ENCODE measurements at regions not wholly inside any gene's neighbourhood (a gene's known extent, or its start where the extent isn't known, plus 50 kb on each side); places are given as distances from the start of the nearest gene placed in this dataset.
A peak's percentile ranks its signal among the peaks of the same experiment; 100 is the strongest.
"Not testable (repeated sequence)": the region's sequence is repeated elsewhere in the genome, so short reads cannot be mapped to it uniquely, and the experiment has no call there.

- no peak for TF ChIP-seq CTCF (IDR thresholded peaks at IDR 0.05; ENCODE audit: low read depth, low read length)
- peak in 1 of 2 donors; percentile 54 for DNase-seq (ENCODE audit: low read depth in 2 of 2)
- H3K4me3 ChIP-seq (replicated peaks in 1 of 2; ENCODE audit: low read depth in 2 of 2, low read length in 2 of 2): no peak overlapping the region
Measured at GRCh38 chr1:218933513-218933912, 240.2 kb upstream of the LYPLAL1 start.

GRCh38 chr1:218935408-218935807, 238.3 kb upstream of the LYPLAL1 start:
- not testable (repeated sequence) for DNase-seq (ENCODE audit: low read depth in 2 of 2)

GRCh38 chr1:218938259-218938658, 235.4 kb upstream of the LYPLAL1 start:
- no peak overlapping the region for H3K4me3 ChIP-seq (replicated peaks in 1 of 2; ENCODE audit: low read depth in 2 of 2, low read length in 2 of 2)
- peak; percentile 18 to 22 for DNase-seq (ENCODE audit: low read depth in 2 of 2)
- TF ChIP-seq CTCF (IDR thresholded peaks at IDR 0.05; ENCODE audit: low read depth, low read length): no peak

More at GRCh38 chr1:218935408-218935807, 238.3 kb upstream of the LYPLAL1 start:
- not testable (repeated sequence) for H3K4me3 ChIP-seq (replicated peaks in 1 of 2; ENCODE audit: low read depth in 2 of 2, low read length in 2 of 2)

GRCh38 chr1:218939095-218939494, 234.6 kb upstream of the LYPLAL1 start:
- TF ChIP-seq CTCF (IDR thresholded peaks at IDR 0.05; ENCODE audit: low read depth, low read length): no peak
- H3K4me3 ChIP-seq (replicated peaks in 1 of 2; ENCODE audit: low read depth in 2 of 2, low read length in 2 of 2): no peak overlapping the region
- peak in 1 of 2 donors; percentile 33 for DNase-seq (ENCODE audit: low read depth in 2 of 2)

- TF ChIP-seq CTCF (IDR thresholded peaks at IDR 0.05; ENCODE audit: low read depth, low read length): no peak
- peak; percentile 39 to 75 for DNase-seq (ENCODE audit: low read depth in 2 of 2)
- no peak overlapping the region for H3K4me3 ChIP-seq (replicated peaks in 1 of 2; ENCODE audit: low read depth in 2 of 2, low read length in 2 of 2)
Measured at GRCh38 chr1:218942431-218942830, 231.2 kb upstream of the LYPLAL1 start.

GRCh38 chr1:218943371-218943770, 230.3 kb upstream of the LYPLAL1 start:
- TF ChIP-seq CTCF (IDR thresholded peaks at IDR 0.05; ENCODE audit: low read depth, low read length): no peak
- H3K4me3 ChIP-seq (replicated peaks in 1 of 2; ENCODE audit: low read depth in 2 of 2, low read length in 2 of 2): no peak overlapping the region
- no peak for DNase-seq (ENCODE audit: low read depth in 2 of 2)

GRCh38 chr1:218945050-218945449, 228.6 kb upstream of the LYPLAL1 start:
- no peak for TF ChIP-seq CTCF (IDR thresholded peaks at IDR 0.05; ENCODE audit: low read depth, low read length)
- DNase-seq (ENCODE audit: low read depth in 2 of 2): peak; percentile 63 to 85
- H3K4me3 ChIP-seq (replicated peaks in 1 of 2; ENCODE audit: low read depth in 2 of 2, low read length in 2 of 2): no peak overlapping the region
